ENCODE measurements at regions not wholly inside any gene's neighbourhood (a gene's known extent, or its start where the extent isn't known, plus 50 kb on each side); places are given as distances from the start of the nearest gene placed in this dataset.

- H3K36me3 ChIP-seq = no peaks in the 10 kb centered on the region
- H3K27me3 ChIP-seq = no peaks in the 10 kb centered on the region
- no peaks in the 10 kb centered on the region for H3K4me1 ChIP-seq
- H3K4me3 ChIP-seq = no peak overlapping the region
- no peaks in the 10 kb centered on the region for H3K9me3 ChIP-seq
- H3K27ac ChIP-seq = no peak overlapping the region
- intact Hi-C loops (cut with DNase I) = no loop called here
- DNase-seq (ENCODE audit: low spot score in 2 of 2) = no peak
- no peak for TF ChIP-seq CTCF (IDR thresholded peaks at IDR 0.05)
Measured at GRCh38 chr17:71470062-71470461, 650.8 kb upstream of the SOX9 start.

GRCh38 chr17:71472809-71473789 lies 647.7 kb upstream of the SOX9 start:
- Histone ChIP-seq H3K27me3 (no peaks in the 10 kb centered on the region), H3K4me1 (no peaks in the 10 kb centered on the region), H3K9me3 (no peaks in the 10 kb centered on the region), H3K4me3 (no peak overlapping the region), H3K27ac (no peak overlapping the region), H3K36me3 (no peaks in the 10 kb centered on the region)
- TF ChIP-seq CTCF (IDR thresholded peaks at IDR 0.05) = peak in 1 of 3 experiments; percentile 36
- no peak for DNase-seq (ENCODE audit: low spot score in 2 of 2)
- intact Hi-C loops (cut with DNase I) = no loop called here

GRCh38 chr17:71477356-71477755 lies 643.5 kb upstream of the SOX9 start:
- no peak overlapping the region for H3K4me3 ChIP-seq
- intact Hi-C loops (cut with DNase I) = no loop called here
- TF ChIP-seq CTCF (IDR thresholded peaks at IDR 0.05) = no peak

GRCh38 chr17:71480099-71480498 lies 640.7 kb upstream of the SOX9 start:
- Histone ChIP-seq H3K4me1 (no peaks in the 10 kb centered on the region), H3K36me3 (no peaks in the 10 kb centered on the region), H3K27ac (no peak overlapping the region), H3K9me3 (no peaks in the 10 kb centered on the region), H3K4me3 (no peak overlapping the region), H3K27me3 (no peaks in the 10 kb centered on the region)
- TF ChIP-seq CTCF (IDR thresholded peaks at IDR 0.05) = no peak
- no peak for DNase-seq (ENCODE audit: low spot score in 2 of 2)
- intact Hi-C loops (cut with DNase I) = no loop called here

More at GRCh38 chr17:71477356-71477755, 643.5 kb upstream of the SOX9 start:
- no peaks in the 10 kb centered on the region for H3K9me3 ChIP-seq
- DNase-seq (ENCODE audit: low spot score in 2 of 2) = no peak
- H3K27me3 ChIP-seq = no peaks in the 10 kb centered on the region
- H3K4me1 ChIP-seq = no peaks in the 10 kb centered on the region
- H3K27ac ChIP-seq = no peak overlapping the region
- no peaks in the 10 kb centered on the region for H3K36me3 ChIP-seq

GRCh38 chr17:71482625-71483024 lies 638.2 kb upstream of the SOX9 start:
- Histone ChIP-seq H3K36me3 (no peaks in the 10 kb centered on the region), H3K4me3 (no peak overlapping the region), H3K27me3 (no peaks in the 10 kb centered on the region), H3K9me3 (no peaks in the 10 kb centered on the region), H3K27ac (no peak overlapping the region), H3K4me1 (no peaks in the 10 kb centered on the region)
- no peak for TF ChIP-seq CTCF (IDR thresholded peaks at IDR 0.05)
- intact Hi-C loops (cut with DNase I) = no loop called here
- no peak for DNase-seq (ENCODE audit: low spot score in 2 of 2)
